ENCODE measurements at regions not wholly inside any gene's neighbourhood (a gene's known extent, or its start where the extent isn't known, plus 50 kb on each side); places are given as distances from the start of the nearest gene placed in this dataset.
A peak's percentile ranks its signal among the peaks of the same experiment; 100 is the strongest.

DNA sequence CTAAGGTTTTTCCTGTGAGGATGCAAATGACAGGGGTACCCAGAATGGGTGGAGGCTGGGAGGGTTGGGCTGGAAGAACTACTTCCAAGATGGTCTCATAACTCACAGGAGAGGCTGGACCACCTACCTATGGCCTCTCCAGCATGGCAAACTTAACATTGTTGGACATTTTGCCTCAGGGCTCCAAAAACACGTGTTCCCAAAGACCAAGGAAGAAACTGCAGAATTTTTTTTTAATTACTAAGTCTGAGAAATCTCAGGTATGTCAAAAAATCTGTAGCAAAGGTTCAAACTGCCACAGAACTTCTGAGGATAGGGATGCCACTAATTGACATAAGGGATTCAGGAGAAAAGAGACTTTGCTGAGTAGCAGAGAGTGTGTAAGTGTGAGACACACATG is 270.8 kb downstream of the NNT start:
- 91 to 92% methylated on average over 1 of the region's 1 CpG for WGBS, 2 experiments (ENCODE audit: insufficient coverage in 1 of 2, insufficient read length in 1 of 2)
- H3K36me3 ChIP-seq (ENCODE audit: control insufficient read depth, insufficient read depth, low read length), result no peaks in the 10 kb centered on the region
- Mint-ChIP-seq H3K27me3 (ENCODE audit: insufficient read depth) (no peaks in the 10 kb centered on the region), H3K36me3 (ENCODE audit: low read depth) (no peaks in the 10 kb centered on the region), H3K4me3 (no peak overlapping the region), H3K4me1 (peaks cover 19% of the 10 kb centered on the region), H3K27ac (no peak overlapping the region), H3K9me3 (no peaks in the 10 kb centered on the region)
- H3K9ac ChIP-seq (ENCODE audit: extremely low read depth, low read length, poor library complexity, severe bottlenecking), result no peak overlapping the region
- H3K27me3 ChIP-seq (ENCODE audit: control insufficient read depth, insufficient read depth, low read length, poor library complexity, severe bottlenecking), result no peaks in the 10 kb centered on the region
- TF ChIP-seq, protein P1, sequence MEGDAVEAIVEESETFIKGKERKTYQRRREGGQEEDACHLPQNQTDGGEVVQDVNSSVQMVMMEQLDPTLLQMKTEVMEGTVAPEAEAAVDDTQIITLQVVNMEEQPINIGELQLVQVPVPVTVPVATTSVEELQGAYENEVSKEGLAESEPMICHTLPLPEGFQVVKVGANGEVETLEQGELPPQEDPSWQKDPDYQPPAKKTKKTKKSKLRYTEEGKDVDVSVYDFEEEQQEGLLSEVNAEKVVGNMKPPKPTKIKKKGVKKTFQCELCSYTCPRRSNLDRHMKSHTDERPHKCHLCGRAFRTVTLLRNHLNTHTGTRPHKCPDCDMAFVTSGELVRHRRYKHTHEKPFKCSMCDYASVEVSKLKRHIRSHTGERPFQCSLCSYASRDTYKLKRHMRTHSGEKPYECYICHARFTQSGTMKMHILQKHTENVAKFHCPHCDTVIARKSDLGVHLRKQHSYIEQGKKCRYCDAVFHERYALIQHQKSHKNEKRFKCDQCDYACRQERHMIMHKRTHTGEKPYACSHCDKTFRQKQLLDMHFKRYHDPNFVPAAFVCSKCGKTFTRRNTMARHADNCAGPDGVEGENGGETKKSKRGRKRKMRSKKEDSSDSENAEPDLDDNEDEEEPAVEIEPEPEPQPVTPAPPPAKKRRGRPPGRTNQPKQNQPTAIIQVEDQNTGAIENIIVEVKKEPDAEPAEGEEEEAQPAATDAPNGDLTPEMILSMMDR (conservative IDR thresholded peaks at IDR 0.05), result no peak
- H3K4me3 ChIP-seq (ENCODE audit: low read length), result no peak overlapping the region
- peaks cover 11% of the 10 kb centered on the region for H3K4me1 ChIP-seq (ENCODE audit: control insufficient read depth, insufficient read depth, low read length)
- no peak overlapping the region for H3K27ac ChIP-seq (ENCODE audit: low read depth, low read length)
- no peaks in the 10 kb centered on the region for H3K9me3 ChIP-seq (ENCODE audit: control insufficient read depth, low read length)
- no peak for DNase-seq

DNA sequence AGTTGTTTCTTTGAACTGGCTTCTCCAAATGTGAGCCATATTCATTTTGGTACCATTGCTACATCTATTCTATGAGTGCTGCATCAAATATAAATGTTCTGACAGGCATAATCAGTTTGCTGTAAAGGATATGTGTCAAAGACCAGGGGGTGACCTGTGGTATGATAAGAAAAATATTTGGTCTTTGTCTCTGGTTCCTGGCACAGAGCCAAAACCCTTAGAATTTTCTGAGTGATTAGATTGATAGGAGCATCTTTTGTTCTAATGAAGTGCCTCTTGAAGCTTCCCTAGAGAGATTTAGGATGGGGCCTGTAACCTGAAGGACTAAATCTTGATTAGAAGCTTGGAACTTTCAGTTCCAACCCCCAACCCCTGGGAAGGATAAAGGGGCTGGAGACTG is 256.3 kb downstream of the NNT start:
- no peaks in the 10 kb centered on the region for H3K9me3 Mint-ChIP-seq
- no peak for DNase-seq
- no peak overlapping the region for H3K4me3 Mint-ChIP-seq
- TF ChIP-seq, protein P1 (conservative IDR thresholded peaks at IDR 0.05), result no peak
- peaks cover 22% of the 10 kb centered on the region for H3K4me1 Mint-ChIP-seq
- H3K36me3 Mint-ChIP-seq (ENCODE audit: low read depth), result no peaks in the 10 kb centered on the region
- H3K27ac ChIP-seq (ENCODE audit: low read depth, low read length), result no peak overlapping the region
- no peaks in the 10 kb centered on the region for H3K36me3 ChIP-seq (ENCODE audit: control insufficient read depth, insufficient read depth, low read length)
- H3K27me3 ChIP-seq (ENCODE audit: control insufficient read depth, insufficient read depth, low read length, poor library complexity, severe bottlenecking), result no peaks in the 10 kb centered on the region
- H3K9ac ChIP-seq (ENCODE audit: extremely low read depth, low read length, poor library complexity, severe bottlenecking), result no peak overlapping the region
- no peak overlapping the region for H3K4me3 ChIP-seq (ENCODE audit: low read length)
- no peaks in the 10 kb centered on the region for H3K9me3 ChIP-seq (ENCODE audit: control insufficient read depth, low read length)
- H3K4me1 ChIP-seq (ENCODE audit: control insufficient read depth, insufficient read depth, low read length), result peaks cover 10% of the 10 kb centered on the region
- no peaks in the 10 kb centered on the region for H3K27me3 Mint-ChIP-seq (ENCODE audit: insufficient read depth)
- no peak overlapping the region for H3K27ac Mint-ChIP-seq

DNA sequence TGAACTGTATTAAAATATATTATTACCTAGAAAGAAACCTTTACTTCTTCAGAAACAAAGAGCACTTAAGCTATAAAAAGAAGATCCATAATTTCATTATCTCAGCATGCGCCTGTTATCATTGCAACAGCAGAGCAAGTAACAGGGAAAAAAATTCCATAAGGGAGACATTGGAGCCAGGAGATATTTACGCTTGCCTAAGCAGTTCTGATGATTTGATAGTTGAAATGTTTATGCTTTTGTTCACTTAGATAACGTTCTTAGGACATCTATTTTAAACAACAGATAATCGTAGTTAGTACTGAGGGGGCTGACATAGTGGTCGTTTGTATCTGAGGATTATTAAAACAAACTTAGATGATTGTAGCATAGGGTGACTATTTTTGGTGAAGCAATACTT is 252.5 kb downstream of the NNT start:
- no peak overlapping the region for H3K9ac ChIP-seq (ENCODE audit: extremely low read depth, low read length, poor library complexity, severe bottlenecking)
- no peaks in the 10 kb centered on the region for H3K36me3 ChIP-seq (ENCODE audit: control insufficient read depth, insufficient read depth, low read length)
- no peaks in the 10 kb centered on the region for H3K9me3 Mint-ChIP-seq
- H3K4me3 Mint-ChIP-seq, result no peak overlapping the region
- peaks cover 35% of the 10 kb centered on the region for H3K4me1 Mint-ChIP-seq
- no peaks in the 10 kb centered on the region for H3K9me3 ChIP-seq (ENCODE audit: control insufficient read depth, low read length)
- no peak overlapping the region for H3K27ac Mint-ChIP-seq
- no peak overlapping the region for H3K27ac ChIP-seq (ENCODE audit: low read depth, low read length)
- TF ChIP-seq, protein P1 (conservative IDR thresholded peaks at IDR 0.05), result no peak
- WGBS, 2 experiments (ENCODE audit: insufficient coverage in 1 of 2, insufficient read length in 1 of 2), result 77 to 100% methylated on average over 1 to 5 of the region's 5 CpGs
- H3K4me1 ChIP-seq (ENCODE audit: control insufficient read depth, insufficient read depth, low read length), result peaks cover 13% of the 10 kb centered on the region
- H3K27me3 ChIP-seq (ENCODE audit: control insufficient read depth, insufficient read depth, low read length, poor library complexity, severe bottlenecking), result no peaks in the 10 kb centered on the region
- H3K27me3 Mint-ChIP-seq (ENCODE audit: insufficient read depth), result no peaks in the 10 kb centered on the region
- H3K4me3 ChIP-seq (ENCODE audit: low read length), result peak overlapping the region; percentile 29
- DNase-seq, result no peak
- H3K36me3 Mint-ChIP-seq (ENCODE audit: low read depth), result no peaks in the 10 kb centered on the region

Measured in endodermal cell (in vitro differentiated cells).